Liver (tissue), 7 donors: ENCODE measurements at regions not wholly inside any gene's neighbourhood (a gene's known extent, or its start where the extent isn't known, plus 50 kb on each side); places are given as distances from the start of the nearest gene placed in this dataset.

Source experiments
- DNase-seq: peaks from one replicate; pipeline ENCODE4 v3.0.0-alpha.2; 2017; ENCODE audit warnings: low spot score
- H3K27ac ChIP-seq, 2 donors: one replicate each; pipeline ENCODE4 v1.7.0; 2013; ENCODE audit warnings: inconsistent platforms in 2 of 2, low read length in 2 of 2, control low read depth in 1 of 2, low read depth in 1 of 2, mild to moderate bottlenecking in 1 of 2
- H3K27me3 ChIP-seq, 4 donors: one replicate each; pipeline versions ENCODE4 v1.6.1 to v1.7.0; 2013; ENCODE audit warnings: low read length in 3 of 4, inconsistent platforms in 1 of 4, mild to moderate bottlenecking in 1 of 4, moderate library complexity in 1 of 4; ENCODE audit not compliant: control insufficient read depth in 4 of 4, insufficient read depth in 4 of 4
- H3K36me3 ChIP-seq, 4 donors: one replicate each; pipeline versions ENCODE4 v1.6.1 to v1.7.0; 2013; ENCODE audit warnings: low read length in 3 of 4, mild to moderate bottlenecking in 3 of 4, low read depth in 1 of 4, moderate library complexity in 1 of 4; ENCODE audit not compliant: control insufficient read depth in 4 of 4, insufficient read depth in 3 of 4
- H3K4me1 ChIP-seq, 4 donors: one replicate each; pipeline versions ENCODE4 v1.6.1 to v1.7.0; 2013; ENCODE audit warnings: low read length in 3 of 4, mild to moderate bottlenecking in 3 of 4, moderate library complexity in 1 of 4; ENCODE audit not compliant: control insufficient read depth in 4 of 4, insufficient read depth in 4 of 4
- H3K4me3 ChIP-seq, 3 donors: one replicate each; pipeline versions ENCODE4 v1.6.1 to v1.7.0; 2013; ENCODE audit warnings: low read length in 3 of 3, control low read depth in 1 of 3, low read depth in 1 of 3, mild to moderate bottlenecking in 1 of 3
- H3K9ac ChIP-seq, 2 donors: one replicate each; pipeline ENCODE4 v1.7.0; 2013; ENCODE audit warnings: low read length in 2 of 2, mild to moderate bottlenecking in 2 of 2, moderate library complexity in 2 of 2, control low read depth in 1 of 2, low read depth in 1 of 2
- H3K9me3 ChIP-seq, 4 donors: one replicate each; pipeline versions ENCODE4 v1.6.1 to v1.7.0; 2013; ENCODE audit warnings: low read length in 3 of 4; ENCODE audit not compliant: control insufficient read depth in 4 of 4
- FOXA1 ChIP-seq: IDR thresholded peaks from 2 replicates; pipeline ENCODE4 v1.6.1; 2016; ENCODE audit warnings: antibody characterized with exemption
- GABPA ChIP-seq, 2 donors: IDR thresholded peaks in 1 of 2; conservative IDR thresholded peaks in 1 of 2; 2 replicates each; pipeline ENCODE4 v1.6.1; 2016; ENCODE audit warnings: antibody characterized with exemption in 2 of 2, mild to moderate bottlenecking in 1 of 2, moderate library complexity in 1 of 2
- HNF4A ChIP-seq, 2 donors: conservative IDR thresholded peaks; 2 replicates each; pipeline ENCODE4 v1.6.1; 2016; ENCODE audit warnings: antibody characterized with exemption in 2 of 2, mild to moderate bottlenecking in 2 of 2
- JUND ChIP-seq, 2 donors: IDR thresholded peaks; 2 replicates each; pipeline ENCODE4 v1.6.1; 2016; ENCODE audit warnings: antibody characterized with exemption in 2 of 2
- NR2F2 ChIP-seq: IDR thresholded peaks from 2 replicates; pipeline ENCODE4 v1.6.1; 2016; ENCODE audit warnings: antibody characterized with exemption
- RAD21 ChIP-seq, 2 donors: IDR thresholded peaks; 2 replicates each; pipeline ENCODE4 v1.6.1; 2016; ENCODE audit warnings: antibody characterized with exemption in 2 of 2, mild to moderate bottlenecking in 2 of 2
- REST ChIP-seq: IDR thresholded peaks from 2 replicates; pipeline ENCODE4 v1.6.1; 2016; ENCODE audit warnings: antibody characterized with exemption, mild to moderate bottlenecking
- RXRA ChIP-seq, 2 donors: IDR thresholded peaks; 2 replicates each; pipeline ENCODE4 v1.6.1; 2017 to 2018; ENCODE audit warnings: antibody characterized with exemption in 2 of 2, mild to moderate bottlenecking in 1 of 2
- SP1 ChIP-seq: IDR thresholded peaks from 2 replicates; pipeline ENCODE4 v1.6.1; 2018; ENCODE audit warnings: antibody characterized with exemption, mild to moderate bottlenecking
- TAF1 ChIP-seq: conservative IDR thresholded peaks from 2 replicates; pipeline ENCODE4 v1.6.1; 2016; ENCODE audit warnings: antibody characterized with exemption, mild to moderate bottlenecking
- WGBS: extraction: QIAGEN DNeasy Blood & Tissue Kit; methylation state at CpG from one replicate; pipeline ENCODE4 v1.1.7; 2013; 5-methylcytosine and 5-hydroxymethylcytosine counted together
- donor health status: healthy.
- donor health status: healthy.
- donor health status: healthy.
- donor health status: healthy.

GRCh38 chr13:111632906-111633305 is 312.5 kb downstream of the TEX29 start (continued):
- no peak for TF ChIP-seq REST

GRCh38 chr13:111633401-111633800 is 313.0 kb downstream of the TEX29 start:
- 87% methylated on average over 4 of the region's 4 CpGs for WGBS
- TF ChIP-seq TAF1, result no peak
- TF ChIP-seq RAD21 (IDR thresholded peaks at IDR 0.05), result no peak
- TF ChIP-seq RXRA (IDR thresholded peaks at IDR 0.05), result no peak
- TF ChIP-seq HNF4A (conservative IDR thresholded peaks at IDR 0.05), result no peak
- no peak for TF ChIP-seq NR2F2
- no peak for TF ChIP-seq JUND (IDR thresholded peaks at IDR 0.05)
- TF ChIP-seq SP1, result no peak
- TF ChIP-seq FOXA1, result no peak
- TF ChIP-seq REST, result no peak
- Histone ChIP-seq H3K27me3 (no peaks in the 10 kb centered on the region), H3K9ac (no peak overlapping the region), H3K9me3 (no peaks in the 10 kb centered on the region), H3K4me3 (no peak overlapping the region), H3K36me3 (no peaks in the 10 kb centered on the region), H3K27ac (no peak overlapping the region), H3K4me1 (no peaks in the 10 kb centered on the region)
- DNase-seq, result no peak

- no peak overlapping the region for H3K4me3 ChIP-seq
- WGBS, result 87% methylated on average over 8 of the region's 8 CpGs
- no peak for TF ChIP-seq GABPA (IDR thresholded peaks at IDR 0.05 in 1 of 2, conservative IDR thresholded peaks at IDR 0.05 in 1 of 2)
- no peak for TF ChIP-seq RXRA (IDR thresholded peaks at IDR 0.05)
- no peak for DNase-seq
- no peaks in the 10 kb centered on the region for H3K27me3 ChIP-seq
- H3K4me1 ChIP-seq, result no peaks in the 10 kb centered on the region
- no peaks in the 10 kb centered on the region for H3K9me3 ChIP-seq
- no peaks in the 10 kb centered on the region for H3K36me3 ChIP-seq
- no peak overlapping the region for H3K27ac ChIP-seq
- H3K9ac ChIP-seq, result no peak overlapping the region
These were observed 314.0 kb downstream of the TEX29 start for GRCh38 chr13:111634410-111634809.
